ENCODE measurements at regions not wholly inside any gene's neighbourhood (a gene's known extent, or its start where the extent isn't known, plus 50 kb on each side); places are given as distances from the start of the nearest gene placed in this dataset.

- Histone ChIP-seq H3K27me3 (ENCODE audit: insufficient read depth, poor library complexity, severe bottlenecking) (no peaks in the 10 kb centered on the region), H3K27ac (replicated peaks) (no peak overlapping the region), H3K4me3 (replicated peaks; ENCODE audit: insufficient read depth, low read length) (no peak overlapping the region)
- no peak for DNase-seq (ENCODE audit: low read depth in 1 of 2, low spot score in 1 of 2)
- TF ChIP-seq, protein P1, sequence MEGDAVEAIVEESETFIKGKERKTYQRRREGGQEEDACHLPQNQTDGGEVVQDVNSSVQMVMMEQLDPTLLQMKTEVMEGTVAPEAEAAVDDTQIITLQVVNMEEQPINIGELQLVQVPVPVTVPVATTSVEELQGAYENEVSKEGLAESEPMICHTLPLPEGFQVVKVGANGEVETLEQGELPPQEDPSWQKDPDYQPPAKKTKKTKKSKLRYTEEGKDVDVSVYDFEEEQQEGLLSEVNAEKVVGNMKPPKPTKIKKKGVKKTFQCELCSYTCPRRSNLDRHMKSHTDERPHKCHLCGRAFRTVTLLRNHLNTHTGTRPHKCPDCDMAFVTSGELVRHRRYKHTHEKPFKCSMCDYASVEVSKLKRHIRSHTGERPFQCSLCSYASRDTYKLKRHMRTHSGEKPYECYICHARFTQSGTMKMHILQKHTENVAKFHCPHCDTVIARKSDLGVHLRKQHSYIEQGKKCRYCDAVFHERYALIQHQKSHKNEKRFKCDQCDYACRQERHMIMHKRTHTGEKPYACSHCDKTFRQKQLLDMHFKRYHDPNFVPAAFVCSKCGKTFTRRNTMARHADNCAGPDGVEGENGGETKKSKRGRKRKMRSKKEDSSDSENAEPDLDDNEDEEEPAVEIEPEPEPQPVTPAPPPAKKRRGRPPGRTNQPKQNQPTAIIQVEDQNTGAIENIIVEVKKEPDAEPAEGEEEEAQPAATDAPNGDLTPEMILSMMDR (IDR thresholded peaks at IDR 0.05; ENCODE audit: insufficient read depth, low read length), result no peak
- no peak for TF ChIP-seq GABPA (IDR thresholded peaks at IDR 0.05; ENCODE audit: low read depth)
- TF ChIP-seq POLR2AphosphoS5 (IDR thresholded peaks at IDR 0.05; ENCODE audit: low read depth), result no peak
- no peak for TF ChIP-seq SPI1 (IDR thresholded peaks at IDR 0.05; ENCODE audit: borderline replicate concordance, low read depth)
- TF ChIP-seq REST (IDR thresholded peaks at IDR 0.05; ENCODE audit: insufficient replicate concordance, low read depth), result no peak
Measured at GRCh38 chr3:106167728-106168127, 298.9 kb upstream of the CBLB start.

- no peak for DNase-seq (ENCODE audit: low read depth in 1 of 2, low spot score in 1 of 2)
- no peak overlapping the region for H3K27ac ChIP-seq (replicated peaks)
- no peak for TF ChIP-seq GABPA (IDR thresholded peaks at IDR 0.05; ENCODE audit: low read depth)
- no peak overlapping the region for H3K4me3 ChIP-seq (replicated peaks; ENCODE audit: insufficient read depth, low read length)
- H3K27me3 ChIP-seq (ENCODE audit: insufficient read depth, poor library complexity, severe bottlenecking), result no peaks in the 10 kb centered on the region
Measured at GRCh38 chr3:106168962-106169750, 300.3 kb upstream of the CBLB start.

GRCh38 chr3:106170636-106171035 is 301.8 kb upstream of the CBLB start:
- DNase-seq (ENCODE audit: low read depth in 1 of 2, low spot score in 1 of 2), result no peak
- Histone ChIP-seq H3K27ac (replicated peaks) (no peak overlapping the region), H3K27me3 (ENCODE audit: insufficient read depth, poor library complexity, severe bottlenecking) (no peaks in the 10 kb centered on the region), H3K4me3 (replicated peaks; ENCODE audit: insufficient read depth, low read length) (no peak overlapping the region)
- no peak for TF ChIP-seq SPI1 (IDR thresholded peaks at IDR 0.05; ENCODE audit: borderline replicate concordance, low read depth)
- TF ChIP-seq, protein P1 (IDR thresholded peaks at IDR 0.05; ENCODE audit: insufficient read depth, low read length), result no peak
- TF ChIP-seq REST (IDR thresholded peaks at IDR 0.05; ENCODE audit: insufficient replicate concordance, low read depth), result no peak
- TF ChIP-seq GABPA (IDR thresholded peaks at IDR 0.05; ENCODE audit: low read depth), result no peak
- TF ChIP-seq POLR2AphosphoS5 (IDR thresholded peaks at IDR 0.05; ENCODE audit: low read depth), result no peak

- Histone ChIP-seq H3K27ac (replicated peaks) (no peak overlapping the region), H3K4me3 (replicated peaks; ENCODE audit: insufficient read depth, low read length) (no peak overlapping the region), H3K27me3 (ENCODE audit: insufficient read depth, poor library complexity, severe bottlenecking) (no peaks in the 10 kb centered on the region)
- TF ChIP-seq POLR2AphosphoS5 (IDR thresholded peaks at IDR 0.05; ENCODE audit: low read depth) (no peak), SPI1 (IDR thresholded peaks at IDR 0.05; ENCODE audit: borderline replicate concordance, low read depth) (no peak), REST (IDR thresholded peaks at IDR 0.05; ENCODE audit: insufficient replicate concordance, low read depth) (no peak), GABPA (IDR thresholded peaks at IDR 0.05; ENCODE audit: low read depth) (no peak)
- TF ChIP-seq, protein P1 (IDR thresholded peaks at IDR 0.05; ENCODE audit: insufficient read depth, low read length), result no peak
- no peak for DNase-seq (ENCODE audit: low read depth in 1 of 2, low spot score in 1 of 2)
Measured at GRCh38 chr3:106172101-106172500, 303.3 kb upstream of the CBLB start.

Measured in HL-60 (cell line).